GM13976 (cell line): ENCODE measurements at regions not wholly inside any gene's neighbourhood (a gene's known extent, or its start where the extent isn't known, plus 50 kb on each side); places are given as distances from the start of the nearest gene placed in this dataset.

Experiments
- DNase-seq: peaks from one replicate; pipeline ENCODE4 v3.0.0; 2012; ENCODE audit warnings: low spot score
- in situ Hi-C: fragments of 300-500 bp; cut with MboI; formaldehyde crosslinking; loops from one replicate; pipeline ENCODE4 v1.12.0; 2022; ENCODE audit warnings: low sequenced_read_pairs, mixed read lengths, inconsistent platforms; ENCODE audit not compliant: unreplicated experiment
- TF ChIP-seq, protein P1 (sequence below): IDR thresholded peaks from 2 replicates; pipeline ENCODE4 v1.5.1; 2012; ENCODE audit warnings: borderline replicate concordance, mild to moderate bottlenecking; ENCODE audit not compliant: insufficient read depth; ENCODE audit errors: extremely low read depth, missing control alignments, control extremely low read depth

DNA sequence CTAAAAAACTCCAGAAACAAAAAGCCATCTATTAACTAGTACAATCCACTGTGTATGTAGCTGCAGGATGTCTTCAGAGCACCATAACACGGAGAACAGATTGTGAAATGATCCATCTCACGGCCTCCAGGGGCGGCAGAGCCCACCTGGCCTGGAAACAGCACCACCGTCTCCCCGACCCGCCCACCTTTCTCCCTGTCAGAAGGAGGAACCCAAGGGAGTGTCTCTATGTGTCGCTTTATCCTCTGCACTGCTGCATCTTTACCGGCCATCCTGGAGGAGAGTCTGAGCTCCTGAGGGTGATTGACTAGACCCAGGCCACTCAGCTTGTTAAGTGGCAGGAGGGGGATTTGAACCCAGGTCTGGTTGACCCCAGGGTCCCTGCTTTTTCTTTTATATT lies 405.0 kb downstream of the MATN1 start:
- DNase-seq = no peak
- TF ChIP-seq, protein P1, sequence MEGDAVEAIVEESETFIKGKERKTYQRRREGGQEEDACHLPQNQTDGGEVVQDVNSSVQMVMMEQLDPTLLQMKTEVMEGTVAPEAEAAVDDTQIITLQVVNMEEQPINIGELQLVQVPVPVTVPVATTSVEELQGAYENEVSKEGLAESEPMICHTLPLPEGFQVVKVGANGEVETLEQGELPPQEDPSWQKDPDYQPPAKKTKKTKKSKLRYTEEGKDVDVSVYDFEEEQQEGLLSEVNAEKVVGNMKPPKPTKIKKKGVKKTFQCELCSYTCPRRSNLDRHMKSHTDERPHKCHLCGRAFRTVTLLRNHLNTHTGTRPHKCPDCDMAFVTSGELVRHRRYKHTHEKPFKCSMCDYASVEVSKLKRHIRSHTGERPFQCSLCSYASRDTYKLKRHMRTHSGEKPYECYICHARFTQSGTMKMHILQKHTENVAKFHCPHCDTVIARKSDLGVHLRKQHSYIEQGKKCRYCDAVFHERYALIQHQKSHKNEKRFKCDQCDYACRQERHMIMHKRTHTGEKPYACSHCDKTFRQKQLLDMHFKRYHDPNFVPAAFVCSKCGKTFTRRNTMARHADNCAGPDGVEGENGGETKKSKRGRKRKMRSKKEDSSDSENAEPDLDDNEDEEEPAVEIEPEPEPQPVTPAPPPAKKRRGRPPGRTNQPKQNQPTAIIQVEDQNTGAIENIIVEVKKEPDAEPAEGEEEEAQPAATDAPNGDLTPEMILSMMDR = no peak
- in situ Hi-C loops = no loop called here

DNA sequence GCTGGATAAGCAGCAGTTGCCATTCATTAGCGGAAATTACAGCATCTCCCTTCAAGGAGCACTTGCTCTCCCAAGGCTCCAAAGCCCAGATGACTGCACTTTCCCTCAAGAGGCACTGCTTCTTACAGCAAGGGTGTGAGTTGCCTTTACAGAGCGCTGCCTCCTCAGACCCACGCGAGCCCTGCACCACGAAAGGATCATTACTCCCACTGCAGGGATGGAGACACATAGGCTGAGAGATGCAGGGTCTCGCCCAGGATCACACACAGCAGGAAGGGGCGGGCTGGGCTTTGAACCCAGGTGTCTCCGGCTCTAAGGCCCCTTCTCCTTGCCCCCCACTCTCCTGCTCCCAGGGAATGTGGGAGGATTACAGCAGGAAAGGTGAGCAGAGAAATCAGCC lies 405.5 kb downstream of the MATN1 start:
- in situ Hi-C loops = no loop called here
- TF ChIP-seq, protein P1 = no peak
- no peak for DNase-seq

DNA sequence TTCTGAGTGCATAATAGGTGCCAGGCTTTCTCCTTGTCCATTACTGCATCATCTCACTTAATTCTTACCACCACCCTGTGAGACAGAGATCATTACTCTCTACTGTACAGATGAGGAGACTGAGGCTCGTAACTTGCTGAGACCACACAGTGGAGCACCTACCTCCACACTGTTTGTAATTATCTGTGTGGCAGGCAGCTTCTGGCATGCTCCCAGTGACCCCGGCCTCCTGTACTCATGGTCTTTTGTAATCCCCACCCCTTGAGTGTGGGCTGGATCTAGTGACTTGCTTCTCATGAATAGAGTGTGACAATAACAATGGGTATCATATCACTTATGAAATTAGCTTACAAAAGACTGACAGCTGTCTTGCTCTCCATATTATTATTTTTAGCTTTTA lies 407.3 kb downstream of the MATN1 start:
- in situ Hi-C loops = no loop called here
- TF ChIP-seq, protein P1 = no peak
- DNase-seq = no peak

DNA sequence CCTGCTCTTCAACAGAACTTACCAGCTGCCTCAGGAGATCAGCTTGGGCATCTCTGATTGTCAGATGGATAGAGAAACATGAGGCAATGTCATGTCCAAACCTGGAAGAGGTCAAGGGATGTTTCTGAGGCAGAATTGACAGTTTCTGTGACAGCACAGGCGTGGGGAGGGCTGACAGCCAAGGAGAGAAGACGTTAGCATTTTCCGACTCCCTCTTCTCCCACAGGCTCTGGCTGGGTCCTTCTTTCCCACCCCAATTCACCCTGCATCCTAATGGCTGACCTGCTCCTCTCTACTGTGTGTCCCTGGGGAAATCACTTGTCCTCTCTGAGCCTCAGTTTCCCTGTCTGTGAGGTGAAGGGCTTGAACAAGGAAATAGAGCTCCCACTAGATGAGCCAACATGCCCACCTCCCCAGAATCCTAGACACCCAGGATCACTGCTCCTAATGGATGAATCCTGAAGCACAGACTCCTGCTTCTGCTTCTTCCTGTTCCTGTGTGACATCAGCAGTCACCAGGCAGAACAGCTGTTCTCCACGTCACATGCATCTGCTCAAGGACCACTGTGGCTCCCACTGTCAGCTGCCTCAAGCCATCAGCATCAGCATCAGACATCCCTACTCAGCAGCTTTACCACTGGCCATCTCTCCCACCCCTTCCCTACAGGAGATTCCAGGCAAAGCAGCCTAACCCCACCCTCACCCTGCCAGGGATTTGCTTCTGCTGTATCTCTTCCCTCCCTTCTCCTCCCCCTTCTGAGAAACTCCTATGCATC lies 408.0 kb downstream of the MATN1 start:
- in situ Hi-C loops = no loop called here
- TF ChIP-seq, protein P1 = no peak
- DNase-seq = no peak

DNA sequence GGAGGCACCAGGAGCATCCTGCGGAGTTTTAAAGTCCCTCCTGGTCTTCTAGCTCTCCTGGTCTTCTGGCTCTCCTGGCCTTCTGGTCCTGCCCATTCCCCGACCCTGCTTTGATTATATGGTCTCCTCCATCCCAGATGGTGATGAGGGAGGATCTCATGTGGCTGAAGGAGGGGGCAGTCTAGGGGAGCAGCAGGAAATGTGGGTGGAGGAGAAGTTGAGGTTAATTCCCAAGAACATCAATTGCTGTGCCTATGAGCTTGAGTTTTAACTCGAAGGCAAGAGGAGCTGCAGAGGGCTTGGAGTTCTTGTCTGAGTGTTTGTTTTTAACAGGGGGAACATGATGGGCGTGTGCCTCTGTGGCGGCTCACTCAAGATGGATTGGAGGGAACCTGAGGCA lies 408.8 kb downstream of the MATN1 start:
- DNase-seq = no peak
- in situ Hi-C loops = no loop called here
- TF ChIP-seq, protein P1 = no peak

DNA sequence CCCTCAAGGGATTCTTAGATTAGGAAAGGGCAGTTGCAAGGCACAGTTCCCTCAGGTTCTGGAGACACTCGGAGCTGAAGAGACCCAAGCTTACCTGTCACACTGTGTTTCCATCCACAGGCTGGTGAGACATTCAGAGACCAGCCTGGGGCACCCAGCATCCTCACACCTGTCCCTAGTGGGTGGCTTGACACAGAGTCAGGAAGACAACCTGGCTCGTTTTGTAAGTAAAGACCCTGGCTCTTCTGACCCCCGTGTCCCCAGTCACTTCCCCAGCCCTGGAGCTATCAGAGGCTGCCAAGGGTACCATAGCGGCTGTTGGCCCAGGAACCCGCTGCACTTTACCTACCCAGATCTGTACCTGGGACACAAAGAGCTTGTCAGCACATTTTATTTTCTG lies 409.8 kb downstream of the MATN1 start:
- DNase-seq = no peak
- in situ Hi-C loops = no loop called here
- TF ChIP-seq, protein P1 = no peak
